HG03045 (cell line): ENCODE measurements at regions not wholly inside any gene's neighbourhood (a gene's known extent, or its start where the extent isn't known, plus 50 kb on each side); places are given as distances from the start of the nearest gene placed in this dataset.

Source experiments
- ATAC-seq: cut with Tn5 transposase; IDR thresholded peaks from one replicate; pipeline ENCODE4 v1.9.1; 2021; ENCODE audit warnings: mild to moderate bottlenecking, moderate library complexity; ENCODE audit not compliant: unreplicated experiment

- ATAC-seq, result no peak
These were observed 301.9 kb upstream of the SALL3 start for GRCh38 chr18:78677483-78678317.

GRCh38 chr18:78678318-78678695 lies 301.3 kb upstream of the SALL3 start:
- ATAC-seq, result no peak

- ATAC-seq, result no peak
These were observed 300.6 kb upstream of the SALL3 start for GRCh38 chr18:78679031-78679430.

- no peak for ATAC-seq
These were observed 299.9 kb upstream of the SALL3 start for GRCh38 chr18:78679613-78680260.

- ATAC-seq, result no peak
These were observed 298.2 kb upstream of the SALL3 start for GRCh38 chr18:78681396-78681795.

GRCh38 chr18:78681934-78682333 lies 297.7 kb upstream of the SALL3 start:
- no peak for ATAC-seq

GRCh38 chr18:78682716-78683115 lies 296.9 kb upstream of the SALL3 start:
- ATAC-seq, result no peak

GRCh38 chr18:78683191-78684010 lies 296.2 kb upstream of the SALL3 start:
- ATAC-seq, result no peak

GRCh38 chr18:78685250-78685979 lies 294.2 kb upstream of the SALL3 start:
- no peak for ATAC-seq

GRCh38 chr18:78685980-78686530 lies 293.6 kb upstream of the SALL3 start:
- ATAC-seq, result no peak

GRCh38 chr18:78686976-78687685 lies 292.5 kb upstream of the SALL3 start:
- no peak for ATAC-seq

- ATAC-seq, result no peak
These were observed 291.9 kb upstream of the SALL3 start for GRCh38 chr18:78687736-78688135.

GRCh38 chr18:78688249-78688648 lies 291.4 kb upstream of the SALL3 start:
- ATAC-seq, result no peak

- no peak for ATAC-seq
These were observed 290.7 kb upstream of the SALL3 start for GRCh38 chr18:78688916-78689315.

- ATAC-seq, result no peak
These were observed 290.0 kb upstream of the SALL3 start for GRCh38 chr18:78689606-78690005.

GRCh38 chr18:78692105-78692504 lies 287.5 kb upstream of the SALL3 start:
- ATAC-seq, result no peak

- no peak for ATAC-seq
These were observed 286.2 kb upstream of the SALL3 start for GRCh38 chr18:78693429-78693828.

GRCh38 chr18:78696698-78697435 lies 282.8 kb upstream of the SALL3 start:
- no peak for ATAC-seq

- no peak for ATAC-seq
These were observed 282.2 kb upstream of the SALL3 start for GRCh38 chr18:78697446-78697845.
